DOHH2 (cell line): ENCODE measurements at regions not wholly inside any gene's neighbourhood (a gene's known extent, or its start where the extent isn't known, plus 50 kb on each side); places are given as distances from the start of the nearest gene placed in this dataset.

Experiments
- H3F3A ChIP-seq: fragments of 200-600 bp; sonication (generic), shearing (Covaris generic); 2 replicates; pipeline ENCODE4 v1.6.0; 2016; ENCODE audit warnings: antibody characterized with exemption, mild to moderate bottlenecking; ENCODE audit not compliant: control insufficient read depth, insufficient read depth
- H3K27ac ChIP-seq: fragments of 200-600 bp; sonication (generic); 2 replicates; pipeline ENCODE4 v1.5.1; 2014; ENCODE audit warnings: low read depth, mild to moderate bottlenecking, low read length, moderate library complexity
- H3K27me3 ChIP-seq: fragments of 200-600 bp; sonication (generic); 2 replicates; pipeline ENCODE4 v1.6.1; 2014; ENCODE audit warnings: mild to moderate bottlenecking, low read length, mixed read lengths; ENCODE audit not compliant: control insufficient read depth
- H3K36me3 ChIP-seq: fragments of 200-600 bp; sonication (generic); 2 replicates; pipeline ENCODE4 v1.6.1; 2014; ENCODE audit warnings: mild to moderate bottlenecking, low read length, moderate library complexity, mixed read lengths; ENCODE audit not compliant: control insufficient read depth
- H3K4me1 ChIP-seq: fragments of 200-600 bp; sonication (generic); 2 replicates; pipeline ENCODE4 v1.6.1; 2014; ENCODE audit warnings: mild to moderate bottlenecking, low read length, mixed read lengths; ENCODE audit not compliant: control insufficient read depth
- H3K4me2 ChIP-seq: fragments of 200-600 bp; sonication (generic); 2 replicates; pipeline ENCODE4 v1.6.0; 2014; ENCODE audit warnings: mild to moderate bottlenecking, low read length, moderate library complexity
- H3K4me3 ChIP-seq: fragments of 200-600 bp; sonication (generic); 2 replicates; pipeline ENCODE4 v1.5.1; 2014; ENCODE audit warnings: mild to moderate bottlenecking, low read length, mixed read lengths
- H3K79me2 ChIP-seq: fragments of 200-600 bp; sonication (generic); 2 replicates; pipeline ENCODE4 v1.6.1; 2014; ENCODE audit warnings: mild to moderate bottlenecking, low read length, mixed read lengths; ENCODE audit not compliant: control insufficient read depth
- H3K9me2 ChIP-seq: fragments of 200-600 bp; sonication (generic); replicated peaks from 2 replicates; pipeline ENCODE4 v1.6.1; 2014; ENCODE audit warnings: mild to moderate bottlenecking, low read length, mixed read lengths; ENCODE audit not compliant: control insufficient read depth
- H3K9me3 ChIP-seq: fragments of 200-600 bp; sonication (generic); 2 replicates; pipeline ENCODE4 v1.6.1; 2014; ENCODE audit warnings: antibody characterized with exemption, low read length, mixed read lengths; ENCODE audit not compliant: control insufficient read depth, insufficient read depth
- H4K20me1 ChIP-seq: fragments of 200-600 bp; sonication (generic); 2 replicates; pipeline ENCODE4 v1.6.0; 2014; ENCODE audit warnings: low read depth, mild to moderate bottlenecking, antibody characterized with exemption, low read length, moderate library complexity; ENCODE audit not compliant: control insufficient read depth, insufficient read depth
- EZH2phosphoT487 ChIP-seq: fragments of 200-600 bp; sonication (generic); IDR thresholded peaks from 2 replicates; pipeline ENCODE4 v1.6.1; 2017; ENCODE audit warnings: borderline replicate concordance, mild to moderate bottlenecking, antibody characterized with exemption, low read length, moderate library complexity, mixed read lengths
- TF ChIP-seq, protein P1 (sequence below): fragments of 200-600 bp; sonication (generic); IDR thresholded peaks from one replicate; pipeline ENCODE4 v1.5.1; 2014; ENCODE audit warnings: antibody characterized with exemption, mild to moderate bottlenecking, low read depth, low read length; ENCODE audit not compliant: poor library complexity, severe bottlenecking

DNA sequence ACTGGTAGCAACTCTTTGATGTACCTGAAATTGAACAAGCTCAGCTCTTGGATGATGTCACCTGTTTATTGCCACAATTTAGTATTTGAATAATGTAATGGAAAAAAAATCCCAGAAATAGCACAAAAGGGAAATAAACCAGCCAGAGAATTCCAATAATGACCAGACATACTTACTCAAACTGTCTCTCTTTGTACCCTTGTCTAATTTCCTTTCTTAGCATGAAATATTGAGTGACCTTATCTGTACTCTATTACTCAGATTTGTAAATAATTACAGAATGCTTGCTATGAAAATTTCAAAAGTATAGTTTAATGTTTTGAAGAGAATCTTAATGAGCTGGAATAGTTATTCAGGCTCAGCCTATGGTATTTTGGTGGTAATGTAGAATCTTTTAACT is 555.4 kb upstream of the SGO1 start:
- no peaks in the 10 kb centered on the region for H3K27me3 ChIP-seq
- H3K36me3 ChIP-seq: no peaks in the 10 kb centered on the region
- no peak overlapping the region for H3K4me3 ChIP-seq
- no peaks in the 10 kb centered on the region for H4K20me1 ChIP-seq
- H3K4me1 ChIP-seq: no peaks in the 10 kb centered on the region
- no peaks in the 10 kb centered on the region for H3F3A ChIP-seq
- no peak overlapping the region for H3K27ac ChIP-seq
- no peaks in the 10 kb centered on the region for H3K9me2 ChIP-seq
- no peak overlapping the region for H3K4me2 ChIP-seq
- no peaks in the 10 kb centered on the region for H3K79me2 ChIP-seq
- TF ChIP-seq, protein P1, sequence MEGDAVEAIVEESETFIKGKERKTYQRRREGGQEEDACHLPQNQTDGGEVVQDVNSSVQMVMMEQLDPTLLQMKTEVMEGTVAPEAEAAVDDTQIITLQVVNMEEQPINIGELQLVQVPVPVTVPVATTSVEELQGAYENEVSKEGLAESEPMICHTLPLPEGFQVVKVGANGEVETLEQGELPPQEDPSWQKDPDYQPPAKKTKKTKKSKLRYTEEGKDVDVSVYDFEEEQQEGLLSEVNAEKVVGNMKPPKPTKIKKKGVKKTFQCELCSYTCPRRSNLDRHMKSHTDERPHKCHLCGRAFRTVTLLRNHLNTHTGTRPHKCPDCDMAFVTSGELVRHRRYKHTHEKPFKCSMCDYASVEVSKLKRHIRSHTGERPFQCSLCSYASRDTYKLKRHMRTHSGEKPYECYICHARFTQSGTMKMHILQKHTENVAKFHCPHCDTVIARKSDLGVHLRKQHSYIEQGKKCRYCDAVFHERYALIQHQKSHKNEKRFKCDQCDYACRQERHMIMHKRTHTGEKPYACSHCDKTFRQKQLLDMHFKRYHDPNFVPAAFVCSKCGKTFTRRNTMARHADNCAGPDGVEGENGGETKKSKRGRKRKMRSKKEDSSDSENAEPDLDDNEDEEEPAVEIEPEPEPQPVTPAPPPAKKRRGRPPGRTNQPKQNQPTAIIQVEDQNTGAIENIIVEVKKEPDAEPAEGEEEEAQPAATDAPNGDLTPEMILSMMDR: no peak
- TF ChIP-seq EZH2phosphoT487: no peak
- no peaks in the 10 kb centered on the region for H3K9me3 ChIP-seq

DNA sequence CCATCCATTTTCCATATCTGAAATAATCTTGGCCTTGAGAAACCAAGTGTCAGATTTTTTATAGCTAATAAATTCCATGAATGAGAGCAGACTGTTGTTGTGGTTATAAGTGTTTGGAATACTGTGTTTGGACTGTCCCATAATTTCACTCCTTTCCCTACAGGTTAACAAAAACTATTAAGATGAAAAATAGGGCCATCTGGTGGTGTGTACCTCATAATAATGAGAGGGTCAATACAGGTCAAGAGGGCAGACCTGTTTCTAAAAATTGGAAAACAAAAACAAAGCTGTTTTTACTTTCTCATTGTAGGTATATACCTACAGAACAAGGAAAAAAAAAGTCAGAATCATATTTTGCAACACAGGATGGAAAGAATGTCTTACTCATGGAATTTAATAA is 553.8 kb upstream of the SGO1 start:
- TF ChIP-seq, protein P1: no peak
- no peak for TF ChIP-seq EZH2phosphoT487
- Histone ChIP-seq H3K27me3 (no peaks in the 10 kb centered on the region), H3K4me3 (no peak overlapping the region), H3K4me2 (no peak overlapping the region), H4K20me1 (no peaks in the 10 kb centered on the region), H3K4me1 (no peaks in the 10 kb centered on the region), H3K36me3 (no peaks in the 10 kb centered on the region), H3K79me2 (no peaks in the 10 kb centered on the region), H3F3A (no peaks in the 10 kb centered on the region), H3K9me2 (no peaks in the 10 kb centered on the region), H3K27ac (no peak overlapping the region), H3K9me3 (no peaks in the 10 kb centered on the region)

DNA sequence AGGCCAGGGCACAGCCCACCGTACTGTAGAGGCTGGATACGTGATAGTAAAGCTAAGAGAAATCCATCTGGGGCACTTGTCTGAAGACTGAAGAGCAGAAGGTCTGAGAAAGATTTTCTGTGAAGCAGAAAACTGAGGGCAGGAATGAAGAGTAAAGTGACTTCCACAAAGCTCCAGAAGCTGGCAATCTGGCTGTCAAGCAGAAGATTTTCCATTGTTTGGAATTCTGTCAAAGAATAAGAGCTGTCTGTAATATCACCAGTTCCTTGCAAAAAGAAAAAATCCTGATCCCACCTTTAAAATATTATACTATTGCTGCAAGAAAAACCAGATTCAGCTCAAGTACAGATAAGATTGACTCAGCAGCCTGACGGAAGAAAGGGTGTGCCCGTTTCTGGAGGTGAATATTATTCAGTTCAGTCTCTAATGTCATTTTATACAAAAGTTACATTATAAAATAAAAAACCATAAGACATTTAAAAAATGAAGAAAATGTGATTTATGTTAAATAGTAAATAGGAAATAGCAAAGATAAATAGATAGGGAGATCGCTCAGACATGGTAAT is 550.4 kb upstream of the SGO1 start:
- no peaks in the 10 kb centered on the region for H3F3A ChIP-seq
- no peaks in the 10 kb centered on the region for H3K9me2 ChIP-seq
- no peaks in the 10 kb centered on the region for H3K27me3 ChIP-seq
- no peak overlapping the region for H3K27ac ChIP-seq
- H4K20me1 ChIP-seq: no peaks in the 10 kb centered on the region
- H3K36me3 ChIP-seq: no peaks in the 10 kb centered on the region
- no peaks in the 10 kb centered on the region; the same call in 1 of the 2 replicates for H3K9me3 ChIP-seq
- no peaks in the 10 kb centered on the region for H3K79me2 ChIP-seq
- no peaks in the 10 kb centered on the region for H3K4me1 ChIP-seq
- H3K4me2 ChIP-seq: no peak overlapping the region
- no peak overlapping the region for H3K4me3 ChIP-seq
- TF ChIP-seq EZH2phosphoT487: no peak
- TF ChIP-seq, protein P1: no peak

DNA sequence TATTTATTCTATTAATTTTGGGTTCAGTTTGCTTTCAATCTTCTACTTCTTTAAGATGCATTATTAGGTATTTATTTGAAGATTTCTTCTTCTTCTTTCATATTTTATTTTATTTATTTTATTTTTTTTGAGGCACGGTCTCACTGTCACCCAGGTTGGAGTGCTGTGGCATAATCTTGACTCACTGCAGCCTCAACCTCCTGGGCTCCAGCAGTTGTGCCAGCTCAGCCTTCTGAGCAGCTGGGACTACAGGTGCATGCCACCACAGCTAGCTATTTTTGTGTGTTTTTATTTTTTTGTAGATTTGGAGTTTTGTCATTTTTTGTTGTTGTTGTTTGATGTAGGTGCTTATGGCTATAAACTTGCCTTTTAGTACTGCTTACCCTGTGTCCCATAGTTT is 543.2 kb upstream of the SGO1 start:
- Histone ChIP-seq H3F3A (no peaks in the 10 kb centered on the region), H3K27me3 (no peaks in the 10 kb centered on the region), H3K27ac (no peak overlapping the region), H3K4me2 (no peak overlapping the region), H3K9me3 (no peaks in the 10 kb centered on the region; the same call in 1 of the 2 replicates), H4K20me1 (no peaks in the 10 kb centered on the region), H3K4me1 (no peaks in the 10 kb centered on the region), H3K9me2 (no peaks in the 10 kb centered on the region), H3K36me3 (no peaks in the 10 kb centered on the region), H3K4me3 (no peak overlapping the region), H3K79me2 (no peaks in the 10 kb centered on the region)
- TF ChIP-seq, protein P1: no peak
- TF ChIP-seq EZH2phosphoT487: no peak
